SU-DHL-6 (cell line): ENCODE measurements at regions not wholly inside any gene's neighbourhood (a gene's known extent, or its start where the extent isn't known, plus 50 kb on each side); places are given as distances from the start of the nearest gene placed in this dataset.

Experiments used
- EZH2phosphoT487 ChIP-seq: fragments of 200-600 bp; sonication (generic), shearing (Covaris generic); conservative IDR thresholded peaks from 2 replicates; pipeline ENCODE4 v1.6.1; 2018; ENCODE audit warnings: mild to moderate bottlenecking, antibody characterized with exemption, low read length, moderate library complexity, mixed read lengths
- TF ChIP-seq, protein P1 (sequence below): fragments of 200-600 bp; sonication (generic); IDR thresholded peaks from one replicate; pipeline ENCODE4 v1.5.1; 2017; ENCODE audit warnings: antibody characterized with exemption, mild to moderate bottlenecking, low read length, moderate library complexity; ENCODE audit not compliant: insufficient read depth, poor library complexity, severe bottlenecking

DNA sequence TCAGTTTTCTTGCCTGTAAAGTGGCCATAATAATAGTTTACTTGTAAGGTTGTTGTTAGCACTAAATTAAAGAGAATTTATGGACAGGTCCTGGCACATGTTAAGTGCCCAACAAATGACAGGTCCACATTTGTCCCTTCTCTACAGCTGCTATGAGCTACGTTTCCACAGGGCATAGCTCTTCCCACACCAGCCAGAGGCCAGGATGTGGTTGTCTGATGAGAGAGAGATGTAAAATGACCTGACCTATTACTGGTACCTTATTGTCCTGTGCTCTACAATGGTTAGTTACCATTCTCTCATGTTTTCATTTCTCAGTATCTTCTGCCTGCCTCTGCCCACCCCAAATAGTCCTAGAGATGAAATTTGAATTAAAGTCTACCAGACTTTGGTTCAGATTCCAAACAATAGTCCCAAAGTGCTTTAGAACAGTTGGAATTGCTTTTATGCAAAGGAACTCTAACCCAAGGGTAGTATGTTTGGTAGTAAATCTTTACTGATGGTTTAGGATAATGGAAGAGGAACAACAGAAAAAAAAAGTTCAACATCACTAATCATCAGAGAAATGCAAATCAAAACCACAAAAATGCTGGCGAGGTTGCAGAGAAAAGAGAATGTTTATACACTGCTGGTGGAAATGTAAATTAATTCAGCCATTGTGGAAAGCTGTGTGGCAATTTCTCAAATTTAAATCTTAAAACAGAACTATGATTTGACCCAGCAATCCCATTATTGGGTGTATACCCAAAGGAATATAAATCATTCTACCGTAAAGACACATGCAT is 57.1 kb upstream of the ANKFN1 start:
- TF ChIP-seq, protein P1, sequence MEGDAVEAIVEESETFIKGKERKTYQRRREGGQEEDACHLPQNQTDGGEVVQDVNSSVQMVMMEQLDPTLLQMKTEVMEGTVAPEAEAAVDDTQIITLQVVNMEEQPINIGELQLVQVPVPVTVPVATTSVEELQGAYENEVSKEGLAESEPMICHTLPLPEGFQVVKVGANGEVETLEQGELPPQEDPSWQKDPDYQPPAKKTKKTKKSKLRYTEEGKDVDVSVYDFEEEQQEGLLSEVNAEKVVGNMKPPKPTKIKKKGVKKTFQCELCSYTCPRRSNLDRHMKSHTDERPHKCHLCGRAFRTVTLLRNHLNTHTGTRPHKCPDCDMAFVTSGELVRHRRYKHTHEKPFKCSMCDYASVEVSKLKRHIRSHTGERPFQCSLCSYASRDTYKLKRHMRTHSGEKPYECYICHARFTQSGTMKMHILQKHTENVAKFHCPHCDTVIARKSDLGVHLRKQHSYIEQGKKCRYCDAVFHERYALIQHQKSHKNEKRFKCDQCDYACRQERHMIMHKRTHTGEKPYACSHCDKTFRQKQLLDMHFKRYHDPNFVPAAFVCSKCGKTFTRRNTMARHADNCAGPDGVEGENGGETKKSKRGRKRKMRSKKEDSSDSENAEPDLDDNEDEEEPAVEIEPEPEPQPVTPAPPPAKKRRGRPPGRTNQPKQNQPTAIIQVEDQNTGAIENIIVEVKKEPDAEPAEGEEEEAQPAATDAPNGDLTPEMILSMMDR, result no peak
- no peak for TF ChIP-seq EZH2phosphoT487
